H1 (cell line): ENCODE measurements at regions not wholly inside any gene's neighbourhood (a gene's known extent, or its start where the extent isn't known, plus 50 kb on each side); places are given as distances from the start of the nearest gene placed in this dataset.

Experiments used
- BCL11A ChIP-seq, 2 experiments: IDR thresholded peaks; one replicate each; pipeline ENCODE4 v1.6.1; 2011; ENCODE audit warnings: low read depth in 2 of 2, low read length in 2 of 2, mild to moderate bottlenecking in 2 of 2
- TF ChIP-seq, protein P1 (sequence below): IDR thresholded peaks from 2 replicates; pipeline ENCODE4 v1.6.1; 2012; ENCODE audit warnings: inconsistent platforms

DNA sequence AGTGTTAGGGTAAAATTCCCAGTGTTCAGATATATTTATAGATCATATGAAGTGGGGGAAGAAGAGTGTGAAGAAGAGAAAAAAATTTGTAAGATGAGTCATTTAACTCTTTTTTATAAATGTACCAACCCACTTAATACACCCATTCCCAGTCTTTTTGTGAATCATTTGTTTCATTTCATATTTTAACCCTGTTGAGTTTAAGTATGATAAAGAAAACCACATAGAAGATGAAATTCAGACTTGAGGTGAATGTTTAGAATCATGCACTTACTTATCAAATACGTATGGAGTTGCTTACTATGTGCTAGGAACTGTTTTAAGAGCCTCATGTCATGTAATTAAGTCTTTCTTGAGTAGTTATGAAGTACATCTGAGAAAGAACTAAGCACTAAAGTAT lies 56.6 kb upstream of the DAPP1 start (continued):
- TF ChIP-seq, protein P1, sequence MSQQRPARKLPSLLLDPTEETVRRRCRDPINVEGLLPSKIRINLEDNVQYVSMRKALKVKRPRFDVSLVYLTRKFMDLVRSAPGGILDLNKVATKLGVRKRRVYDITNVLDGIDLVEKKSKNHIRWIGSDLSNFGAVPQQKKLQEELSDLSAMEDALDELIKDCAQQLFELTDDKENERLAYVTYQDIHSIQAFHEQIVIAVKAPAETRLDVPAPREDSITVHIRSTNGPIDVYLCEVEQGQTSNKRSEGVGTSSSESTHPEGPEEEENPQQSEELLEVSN: no peak
- TF ChIP-seq BCL11A (IDR thresholded peaks at IDR 0.05; ENCODE audit: low read depth in 2 of 2, low read length in 2 of 2): no peak
- TF ChIP-seq, all 59 proteins: peak for 0
